OCI-LY3 (cell line): ENCODE measurements at regions not wholly inside any gene's neighbourhood (a gene's known extent, or its start where the extent isn't known, plus 50 kb on each side); places are given as distances from the start of the nearest gene placed in this dataset.
A peak's percentile ranks its signal among the peaks of the same experiment; 100 is the strongest.
"Not testable (repeated sequence)": the region's sequence is repeated elsewhere in the genome, so short reads cannot be mapped to it uniquely, and the experiment has no call there.

Experiments used
- H2AFZ ChIP-seq: fragments of 200-600, 300-600 bp; shearing (Covaris generic); 2 replicates; pipeline ENCODE4 v1.6.0; 2014; ENCODE audit warnings: antibody characterized with exemption, low read depth, low read length
- H3K27ac ChIP-seq: fragments of 200-600, 300-600 bp; sonication (generic); 2 replicates; pipeline ENCODE4 v1.5.1; 2014; ENCODE audit warnings: mild to moderate bottlenecking, low read length, moderate library complexity, mixed read lengths
- H3K27me3 ChIP-seq: fragments of 200-600, 300-600 bp; sonication (generic); 2 replicates; pipeline ENCODE4 v1.6.1; 2014; ENCODE audit warnings: low read depth, low read length, mixed read lengths
- H3K36me3 ChIP-seq: fragments of 200-600, 300-600 bp; sonication (generic); replicated peaks from 2 replicates; pipeline ENCODE3; 2014; ENCODE audit warnings: low read depth, low read length, mixed read lengths
- H3K4me1 ChIP-seq: fragments of 300-600, 200-600 bp; sonication (generic); 2 replicates; pipeline ENCODE4 v1.6.1; 2014; ENCODE audit warnings: low read length, mixed read lengths
- H3K4me2 ChIP-seq: fragments of 200-600, 300-600 bp; sonication (generic); 2 replicates; pipeline ENCODE4 v1.6.1; 2014; ENCODE audit warnings: low read length, mixed read lengths
- H3K4me3 ChIP-seq: fragments of 300-600, 200-600 bp; sonication (generic); 2 replicates; pipeline ENCODE4 v1.5.1; 2014; ENCODE audit warnings: antibody characterized with exemption, mild to moderate bottlenecking, low read length, moderate library complexity
- H3K79me2 ChIP-seq: fragments of 300-600, 200-600 bp; shearing (Covaris generic); 2 replicates; pipeline ENCODE4 v1.6.1; 2014; ENCODE audit warnings: mild to moderate bottlenecking, low read length, mixed read lengths
- H3K9ac ChIP-seq: fragments of 300-600, 200-600 bp; shearing (Covaris generic); 2 replicates; pipeline ENCODE4 v1.6.0; 2014; ENCODE audit warnings: mild to moderate bottlenecking, low read length, moderate library complexity
- H3K9me3 ChIP-seq: fragments of 200-600, 300-600 bp; shearing (Covaris generic); 2 replicates; pipeline ENCODE4 v1.6.1; 2014; ENCODE audit warnings: low read length, mixed read lengths; ENCODE audit not compliant: insufficient read depth
- H4K20me1 ChIP-seq: fragments of 200-600, 300-600 bp; sonication (generic); 2 replicates; pipeline ENCODE4 v1.6.1; 2016; ENCODE audit warnings: low read length, mixed read lengths; ENCODE audit not compliant: insufficient read depth
- CTCF ChIP-seq: fragments of 200-600, 300-600 bp; sonication (generic); IDR thresholded peaks from 2 replicates; pipeline ENCODE4 v1.5.1; 2014; ENCODE audit warnings: antibody characterized with exemption, low read length, low read depth
- EZH2phosphoT487 ChIP-seq: fragments of 200-600 bp; shearing (Covaris generic); IDR thresholded peaks from 2 replicates; pipeline ENCODE4 v1.6.1; 2018; ENCODE audit warnings: antibody characterized with exemption, mixed run types, low read depth

- TF ChIP-seq CTCF, result peak; percentile 52
- H2AFZ ChIP-seq, H3K36me3 ChIP-seq, H3K4me2 ChIP-seq, H3K4me1 ChIP-seq, H3K9ac ChIP-seq, H3K27me3 ChIP-seq, H3K79me2 ChIP-seq, H4K20me1 ChIP-seq, H3K4me3 ChIP-seq, H3K27ac ChIP-seq, H3K9me3 ChIP-seq: not testable (repeated sequence)
These were observed 883.8 kb downstream of the TMEM121 start for GRCh38 chr14:106410229-106410628.

GRCh38 chr14:106414464-106414863, 888.1 kb downstream of the TMEM121 start:
- Histone ChIP-seq H3K27ac (no peak overlapping the region), H3K9ac (no peak overlapping the region), H3K36me3 (no peaks in the 10 kb centered on the region), H2AFZ (no peak overlapping the region), H3K79me2 (no peaks in the 10 kb centered on the region), H3K4me1 (0 out of 2 replicates have a peak, but pooled peaks cover 4% of the 10 kb centered on the region), H3K4me3 (no peak overlapping the region), H3K9me3 (no peaks in the 10 kb centered on the region), H3K27me3 (peaks cover 13% of the 10 kb centered on the region), H4K20me1 (no peaks in the 10 kb centered on the region), H3K4me2 (no peak overlapping the region)
- TF ChIP-seq EZH2phosphoT487 (no peak), CTCF (no peak)

GRCh38 chr14:106417224-106418049, 891.1 kb downstream of the TMEM121 start:
- Histone ChIP-seq H3K27ac (no peak overlapping the region), H3K4me2 (peak overlapping the region; percentile 62), H3K4me1 (0 out of 2 replicates have a peak, but pooled peaks cover 4% of the 10 kb centered on the region), H3K27me3 (peaks cover 15% of the 10 kb centered on the region), H3K79me2 (no peaks in the 10 kb centered on the region), H3K9ac (peak overlapping the region; percentile 29; the same call in 1 of the 2 replicates), H3K9me3 (no peaks in the 10 kb centered on the region), H4K20me1 (no peaks in the 10 kb centered on the region), H3K4me3 (peak overlapping the region; percentile 61), H3K36me3 (no peaks in the 10 kb centered on the region), H2AFZ (peak overlapping the region; percentile 68)
- TF ChIP-seq CTCF, result peak; percentile 100
- TF ChIP-seq EZH2phosphoT487, result no peak

GRCh38 chr14:106419376-106419965, 893.1 kb downstream of the TMEM121 start:
- Histone ChIP-seq H4K20me1 (no peaks in the 10 kb centered on the region), H3K36me3 (no peaks in the 10 kb centered on the region), H3K4me3 (no peak overlapping the region), H3K9ac (no peak overlapping the region), H3K27ac (no peak overlapping the region), H3K4me1 (0 out of 2 replicates have a peak, but pooled peaks cover 4% of the 10 kb centered on the region), H2AFZ (no peak overlapping the region), H3K4me2 (no peak overlapping the region), H3K79me2 (no peaks in the 10 kb centered on the region), H3K9me3 (no peaks in the 10 kb centered on the region), H3K27me3 (peaks cover 15% of the 10 kb centered on the region)
- TF ChIP-seq EZH2phosphoT487 (no peak), CTCF (no peak)
